GM21515 (cell line): ENCODE measurements at regions not wholly inside any gene's neighbourhood (a gene's known extent, or its start where the extent isn't known, plus 50 kb on each side); places are given as distances from the start of the nearest gene placed in this dataset.

Experiments
- ATAC-seq: cut with Tn5 transposase; IDR thresholded peaks from one replicate; pipeline ENCODE4 v1.9.1; 2021; ENCODE audit not compliant: unreplicated experiment

- no peak for ATAC-seq
Observed at GRCh38 chr4:136583567-136583966, 948.7 kb downstream of the PCDH18 start.

DNA sequence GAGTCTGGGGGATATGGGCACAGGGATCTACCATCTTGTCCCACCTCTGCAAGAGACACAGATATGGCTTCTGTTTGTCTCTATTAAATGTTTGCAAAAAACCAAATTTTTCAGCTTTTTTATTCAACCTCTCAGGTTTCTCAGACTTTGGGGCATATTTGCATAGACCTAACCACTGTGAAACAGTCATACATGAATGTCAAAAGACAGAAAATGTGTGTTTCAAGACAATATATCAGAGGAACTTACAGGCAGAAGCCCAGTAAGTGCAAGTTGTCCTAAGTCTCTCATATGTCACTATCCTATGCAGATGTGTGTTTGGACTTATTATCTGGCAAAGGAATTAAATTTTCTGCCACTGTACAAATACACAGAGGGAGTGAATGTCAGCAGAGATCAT, 951.2 kb downstream of the PCDH18 start:
- no peak for ATAC-seq

- ATAC-seq: no peak
Observed at GRCh38 chr4:136575146-136575545, 957.1 kb downstream of the PCDH18 start.

GRCh38 chr4:136573460-136573859, 958.8 kb downstream of the PCDH18 start:
- no peak for ATAC-seq

DNA sequence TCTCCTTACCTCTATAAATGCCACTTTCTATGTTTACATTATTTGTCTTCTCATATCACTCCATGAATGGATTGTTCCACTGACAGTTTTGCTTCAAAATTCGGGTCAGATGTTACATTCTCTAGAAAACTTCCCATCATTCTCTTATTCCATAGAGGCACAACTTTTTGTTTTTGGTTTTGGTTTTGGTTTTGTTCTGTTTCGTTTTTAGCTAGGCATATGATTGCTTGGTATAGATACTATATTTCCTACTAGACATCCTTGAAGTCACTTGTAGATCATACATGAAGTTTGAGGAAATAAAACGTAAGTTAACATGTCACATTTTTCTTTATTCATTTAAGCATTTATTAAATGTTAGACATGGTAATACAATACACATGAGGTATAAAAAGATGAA, 961.0 kb downstream of the PCDH18 start:
- ATAC-seq: no peak

- no peak for ATAC-seq
Observed at GRCh38 chr4:136562834-136563233, 969.5 kb downstream of the PCDH18 start.

DNA sequence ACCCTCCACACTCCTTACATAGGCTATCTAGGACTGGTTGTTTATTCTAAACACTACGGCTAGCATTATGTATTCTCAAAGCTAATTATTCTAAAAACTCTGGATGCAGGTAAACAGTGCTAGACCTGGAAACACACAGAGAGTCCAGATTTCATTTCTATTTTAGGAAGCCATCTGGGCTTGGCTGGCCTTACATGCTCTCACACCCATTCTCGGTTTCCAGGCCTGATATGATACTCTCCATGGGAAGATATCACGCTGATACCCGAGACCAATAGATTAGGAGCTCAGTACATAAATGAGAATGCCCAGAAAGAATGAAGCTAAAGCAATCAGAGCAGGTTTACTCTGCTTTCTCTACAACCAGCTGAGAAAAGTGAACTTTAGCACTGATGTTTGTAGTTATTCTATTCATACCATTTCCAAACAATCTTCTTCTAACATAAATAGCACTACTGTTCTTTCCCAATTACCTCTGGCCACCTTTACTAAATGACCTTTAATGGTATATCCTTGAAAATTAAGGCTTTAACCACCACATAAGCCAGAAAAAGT, 973.3 kb downstream of the PCDH18 start:
- ATAC-seq: no peak

DNA sequence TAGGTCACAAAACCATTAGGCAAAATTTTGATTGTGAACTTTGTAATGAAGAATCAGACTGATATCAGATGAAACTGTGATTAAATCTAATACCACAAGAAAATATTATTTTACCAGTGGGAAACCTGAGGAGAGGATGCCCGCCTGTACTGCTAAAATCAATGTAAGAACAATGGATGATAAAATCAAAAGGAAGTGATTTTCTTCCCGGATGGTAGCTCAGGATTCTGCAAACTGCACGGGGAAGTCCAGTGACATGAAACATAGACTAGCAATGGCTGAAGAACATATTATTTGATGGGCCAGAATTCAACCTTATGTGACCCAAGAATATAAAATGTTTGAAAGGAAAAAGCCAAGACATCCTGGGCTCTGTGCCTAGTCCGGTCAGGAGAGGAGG, 974.9 kb downstream of the PCDH18 start:
- no peak for ATAC-seq

DNA sequence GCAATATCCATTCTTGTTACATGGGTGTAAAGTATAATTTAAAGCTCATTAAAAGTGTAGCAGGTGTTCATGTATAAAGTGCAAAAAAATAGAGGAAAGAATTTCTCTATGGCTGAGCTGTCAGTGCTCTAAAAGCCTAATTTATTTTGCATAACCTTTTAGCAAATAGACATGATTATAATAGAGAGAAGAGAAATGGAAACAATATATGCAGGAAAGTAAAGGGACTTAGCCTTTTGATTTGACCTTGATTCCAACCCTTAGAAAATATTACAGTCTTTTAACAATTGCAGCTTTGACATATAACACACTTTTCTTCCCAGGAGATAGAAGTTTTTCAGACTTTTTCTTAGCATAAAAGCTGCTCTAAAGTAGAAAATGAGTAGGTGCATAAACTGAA, 978.3 kb downstream of the PCDH18 start:
- no peak for ATAC-seq

GRCh38 chr4:136551753-136552152, 980.5 kb downstream of the PCDH18 start:
- ATAC-seq: no peak

DNA sequence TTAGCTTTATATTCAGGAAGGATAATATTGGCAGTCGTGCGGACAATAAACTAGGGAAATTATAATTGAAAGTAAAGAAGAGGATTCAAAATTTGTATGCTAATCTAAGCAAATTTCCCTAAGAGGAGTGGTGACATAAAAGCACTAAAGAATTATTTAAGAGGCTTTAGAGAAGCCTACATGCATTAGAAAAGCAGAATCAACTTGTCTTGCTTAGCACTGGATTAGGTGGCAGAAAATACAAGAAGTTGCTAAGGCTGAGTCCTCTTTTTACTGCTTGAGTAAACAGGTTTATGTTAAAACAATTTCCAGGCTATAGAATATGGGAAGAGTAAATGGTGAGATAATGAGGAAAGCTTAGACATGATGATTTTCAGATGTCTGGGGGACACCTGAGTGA, 991.5 kb downstream of the PCDH18 start:
- no peak for ATAC-seq

GRCh38 chr4:136528131-136528530, 1004.2 kb downstream of the PCDH18 start:
- no peak for ATAC-seq

DNA sequence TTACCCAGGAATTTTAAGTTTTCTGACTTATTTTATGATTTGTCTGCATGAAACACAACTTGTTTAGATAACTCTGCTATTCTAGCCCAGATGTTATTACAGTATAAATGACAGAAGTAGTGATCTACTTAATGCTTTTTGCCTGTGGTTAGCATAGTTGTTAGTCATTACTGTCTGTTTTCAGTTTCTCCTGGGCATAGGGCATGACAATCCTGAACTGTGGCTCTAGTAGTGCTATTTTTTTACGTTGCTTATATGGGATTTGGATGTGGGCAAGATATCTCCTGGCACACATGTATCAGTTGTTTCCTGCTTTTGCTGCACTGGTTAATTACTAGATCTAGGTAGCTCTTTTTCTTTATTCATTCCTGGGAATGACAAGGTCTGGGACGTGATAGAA, 1005.8 kb downstream of the PCDH18 start:
- no peak for ATAC-seq

DNA sequence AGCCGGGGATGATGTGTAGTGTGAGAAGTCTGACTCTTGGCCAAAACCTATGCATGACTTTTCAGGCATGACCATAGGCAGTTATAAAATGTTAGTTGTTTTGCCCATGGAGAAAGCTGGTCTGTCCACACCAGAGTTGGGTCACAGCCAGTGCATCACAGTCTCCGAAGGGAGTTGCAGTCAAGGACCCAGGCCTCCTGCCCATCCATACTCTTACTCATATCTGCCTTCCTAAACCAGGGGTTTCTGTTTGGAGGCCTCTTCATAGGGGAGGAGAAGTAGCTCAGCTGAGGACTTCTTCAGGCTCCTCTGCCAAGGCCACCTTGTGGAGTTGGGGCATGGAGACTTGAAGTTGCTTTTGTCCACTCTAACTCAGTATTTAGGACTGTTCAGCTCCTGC, 1008.3 kb downstream of the PCDH18 start:
- no peak for ATAC-seq

GRCh38 chr4:136516371-136516770, 1015.9 kb downstream of the PCDH18 start:
- no peak for ATAC-seq

- ATAC-seq: no peak
Observed at GRCh38 chr4:136505020-136505419, 1027.3 kb downstream of the PCDH18 start.

DNA sequence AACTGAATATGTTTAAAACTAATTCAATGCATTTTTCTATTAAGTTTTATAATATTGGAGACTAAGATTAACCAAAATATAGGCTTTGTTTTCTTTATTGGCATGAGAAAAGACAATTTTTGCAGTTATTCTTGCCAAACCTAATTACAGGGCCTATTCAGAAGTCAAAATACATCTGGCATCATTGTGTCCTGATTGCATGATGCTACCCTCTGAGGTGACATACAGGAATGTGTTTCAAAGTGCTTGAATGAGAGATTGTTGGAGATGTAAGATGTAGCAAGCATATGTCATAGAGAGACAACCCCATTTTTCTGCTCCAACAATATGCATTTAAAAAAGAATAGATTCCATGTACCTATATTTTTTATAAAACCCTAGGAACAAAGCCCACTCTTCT, 1036.4 kb downstream of the PCDH18 start:
- ATAC-seq: no peak

- no peak for ATAC-seq
Observed at GRCh38 chr4:136495076-136495475, 1037.2 kb downstream of the PCDH18 start.

GRCh38 chr4:136489101-136489500, 1043.2 kb downstream of the PCDH18 start:
- no peak for ATAC-seq

DNA sequence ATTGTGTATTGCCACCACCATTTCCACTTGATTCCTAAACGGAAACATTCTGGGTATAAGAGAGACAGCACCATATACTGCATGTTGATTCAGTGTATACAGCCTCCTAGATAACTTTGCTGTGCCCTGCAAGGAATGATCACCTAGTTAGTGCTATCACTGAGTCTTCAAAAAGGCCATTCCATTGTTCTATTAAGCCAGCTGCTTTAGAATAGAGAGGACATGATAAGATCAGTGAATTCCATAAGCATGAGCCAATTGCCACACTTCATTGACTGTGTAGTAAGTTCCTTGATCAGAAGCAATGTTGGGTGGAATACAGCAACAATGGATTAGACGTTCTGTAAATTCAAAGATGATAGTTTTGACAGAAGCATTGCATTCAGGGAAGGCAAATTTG, 1047.3 kb downstream of the PCDH18 start:
- ATAC-seq: no peak

DNA sequence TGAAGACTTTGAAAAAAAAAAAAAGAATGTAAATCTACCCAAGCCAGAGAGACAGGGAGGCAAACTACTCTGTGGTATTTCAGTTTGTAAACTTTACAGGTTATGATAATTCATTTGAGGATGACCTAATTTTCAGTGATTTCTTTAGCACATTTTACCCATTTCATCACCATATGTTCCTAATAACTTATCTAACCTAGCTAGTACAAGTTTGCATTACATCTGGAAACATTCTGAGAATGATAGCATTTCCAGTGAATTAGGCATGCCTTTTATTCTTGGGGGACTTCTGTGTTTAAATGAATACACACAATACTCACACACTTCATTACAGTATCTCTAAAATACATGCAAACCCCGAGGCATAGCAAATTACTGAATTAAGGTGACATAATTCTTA, 1055.5 kb downstream of the PCDH18 start:
- no peak for ATAC-seq

DNA sequence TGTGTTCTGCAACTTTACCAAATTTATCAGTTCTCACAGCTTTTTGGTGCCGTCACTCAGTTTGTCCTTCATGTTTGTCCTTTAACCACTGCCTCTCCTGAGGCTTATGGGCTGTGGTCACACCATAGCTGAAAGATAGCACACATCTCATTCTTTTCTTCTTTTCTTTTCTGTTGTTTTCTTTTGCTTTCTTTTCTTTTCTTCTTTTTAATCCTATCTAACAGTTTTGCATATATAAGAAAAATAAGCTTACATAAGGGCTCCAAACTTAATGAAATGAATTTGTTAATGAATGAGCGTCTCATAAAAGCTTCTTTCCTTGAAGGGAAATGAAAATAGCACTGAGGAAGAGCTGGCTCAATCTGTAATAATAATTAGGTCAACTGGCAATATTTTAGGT, 1061.2 kb downstream of the PCDH18 start:
- no peak for ATAC-seq

GRCh38 chr4:136465691-136466090, 1066.6 kb downstream of the PCDH18 start:
- no peak for ATAC-seq

DNA sequence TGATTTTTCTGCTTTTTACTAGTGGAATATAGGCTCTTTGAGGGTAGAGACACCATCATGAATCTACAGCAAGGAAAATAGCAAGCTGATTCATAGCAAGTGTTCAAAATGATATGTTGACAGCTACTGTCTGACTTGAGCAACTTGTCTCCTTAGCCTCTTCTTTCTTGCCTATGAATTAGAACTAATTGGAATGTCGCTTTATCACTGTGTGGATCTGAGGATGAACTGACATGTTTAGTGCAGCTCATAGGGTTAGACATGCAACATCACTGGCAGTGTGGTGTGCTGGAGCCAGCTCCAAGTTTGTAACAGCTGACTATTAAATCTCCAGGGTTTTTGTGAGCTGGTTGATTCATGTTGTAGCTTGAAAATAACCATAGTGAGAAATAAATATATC, 1068.4 kb downstream of the PCDH18 start:
- ATAC-seq: no peak
